ENCODE measurements at regions not wholly inside any gene's neighbourhood (a gene's known extent, or its start where the extent isn't known, plus 50 kb on each side); places are given as distances from the start of the nearest gene placed in this dataset.

DNA sequence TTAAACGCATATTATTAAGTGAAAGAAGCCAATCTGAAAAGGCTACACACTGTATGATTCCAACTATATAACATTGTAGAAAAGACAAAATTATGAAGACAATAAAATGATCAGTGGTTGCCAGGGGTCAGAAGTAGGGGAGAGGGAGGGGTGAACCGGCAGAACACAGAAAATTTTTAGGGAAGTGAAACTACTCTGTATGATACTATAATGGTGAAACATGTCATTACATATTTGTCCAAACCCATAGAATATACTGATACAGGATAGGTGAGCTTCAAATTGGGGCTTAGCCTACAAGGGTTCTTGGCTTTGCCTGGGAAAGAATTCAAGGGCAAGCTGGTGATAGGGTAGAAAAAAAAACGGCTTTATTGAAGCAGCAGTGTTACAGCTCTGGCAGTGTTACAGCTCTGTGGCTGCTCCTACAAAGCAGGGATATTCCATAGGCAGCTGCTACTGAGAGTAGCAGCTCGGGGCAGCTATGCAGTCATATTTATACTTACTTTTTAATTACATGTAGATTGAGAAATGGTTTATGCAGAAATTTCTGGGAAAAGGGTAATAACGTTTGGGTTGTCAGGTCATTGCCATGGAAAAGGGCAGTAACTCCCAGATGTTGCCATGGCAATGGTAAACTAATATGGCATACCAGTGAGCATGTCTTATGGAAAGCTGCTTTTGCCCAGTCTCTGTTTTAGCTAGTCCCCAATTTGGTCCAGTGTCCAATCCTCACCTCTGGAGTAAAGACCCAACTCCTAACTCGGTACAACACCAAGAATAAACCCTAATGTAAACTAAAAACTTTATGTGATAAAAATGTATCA is 125.1 kb upstream of the SLC25A36 start:
- DNase-seq: no peak

DNA sequence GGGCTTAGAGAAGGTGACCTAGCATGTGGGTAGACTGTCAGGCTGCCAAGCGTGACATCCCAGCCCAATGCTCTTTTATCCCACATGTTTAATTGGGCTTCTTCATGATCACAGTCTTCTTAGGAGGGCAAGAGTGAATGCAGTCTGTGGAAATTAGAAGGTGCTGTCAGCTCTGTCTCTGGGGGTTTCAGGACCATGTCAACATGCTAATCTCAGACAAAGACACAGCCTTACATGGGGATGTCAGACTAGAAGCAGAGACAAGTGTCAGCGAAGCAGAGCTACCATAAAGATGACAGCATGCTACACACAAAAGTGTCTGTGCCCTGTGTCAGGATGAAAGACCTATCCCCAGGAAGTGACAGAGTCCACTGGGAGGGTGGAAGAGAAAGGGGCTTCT is 120.1 kb upstream of the SLC25A36 start:
- no peak for DNase-seq

DNA sequence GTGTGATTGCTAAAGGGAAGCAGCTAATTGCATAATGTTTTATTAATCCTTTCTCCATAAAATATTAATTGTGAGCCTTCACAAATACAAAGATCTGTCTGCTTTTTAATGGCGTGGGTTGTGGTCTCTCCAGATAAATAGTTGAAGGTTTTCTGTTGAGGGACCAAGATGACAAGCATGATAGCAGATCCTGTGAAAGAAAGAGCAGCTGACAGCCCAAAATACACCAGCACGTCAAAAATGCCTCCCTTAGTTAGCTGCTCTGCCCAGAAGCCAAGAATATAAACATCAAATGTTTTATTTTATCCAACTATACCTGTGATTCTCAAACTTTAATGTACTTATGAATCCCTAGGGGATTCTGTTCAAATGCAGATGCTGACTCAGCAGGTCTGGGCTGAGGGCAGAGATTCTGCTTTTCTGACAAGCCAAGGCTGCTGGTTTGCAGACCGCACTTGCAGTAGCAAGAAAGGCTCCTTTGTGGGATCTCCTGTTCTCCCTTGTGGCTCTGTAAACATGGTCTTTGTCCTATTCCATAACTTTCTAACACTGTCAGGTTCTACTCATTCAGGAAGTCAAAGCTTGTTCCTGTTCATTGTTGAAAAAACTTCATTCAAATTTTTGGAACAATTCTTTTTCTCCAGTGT is 119.1 kb upstream of the SLC25A36 start:
- no peak for DNase-seq

DNA sequence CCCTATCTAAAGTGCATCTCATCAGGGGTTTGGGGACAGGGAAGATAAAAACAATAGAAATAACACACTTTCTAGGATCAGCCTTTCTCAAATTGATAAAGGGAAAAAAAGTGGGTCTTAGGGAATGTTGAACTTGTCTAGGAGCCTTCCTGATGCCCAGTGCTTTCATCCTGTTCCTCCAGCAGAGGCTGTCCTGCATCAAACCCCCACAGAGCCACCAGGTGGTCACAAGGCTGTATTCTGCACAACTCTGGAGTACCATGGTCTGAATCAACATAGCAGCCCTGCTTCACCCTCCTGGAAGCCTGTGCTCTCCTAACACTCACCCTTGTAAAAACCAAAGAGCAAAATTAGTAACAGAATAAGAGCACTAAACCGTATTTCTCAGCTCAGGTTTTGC is 118.5 kb upstream of the SLC25A36 start:
- no peak for DNase-seq

DNA sequence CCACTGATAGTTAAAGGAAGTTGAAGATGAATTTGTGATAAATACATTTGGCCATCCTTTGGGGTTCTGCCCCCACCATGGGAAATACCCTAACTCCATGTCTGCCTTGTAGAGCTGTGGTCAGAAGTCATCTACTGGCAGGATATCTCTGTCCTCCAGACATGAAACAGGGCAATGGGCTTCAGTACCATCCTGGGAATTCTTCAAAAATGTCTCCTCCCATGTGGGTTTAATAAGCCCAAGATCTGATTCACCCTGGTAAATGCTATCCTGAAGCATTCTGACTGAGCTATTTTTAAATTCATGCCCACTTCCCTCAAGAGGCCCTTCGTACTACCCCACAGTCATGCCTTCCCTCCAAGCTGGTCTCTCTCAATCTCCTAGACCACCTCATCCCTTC is 113.7 kb upstream of the SLC25A36 start:
- no peak for DNase-seq

DNA sequence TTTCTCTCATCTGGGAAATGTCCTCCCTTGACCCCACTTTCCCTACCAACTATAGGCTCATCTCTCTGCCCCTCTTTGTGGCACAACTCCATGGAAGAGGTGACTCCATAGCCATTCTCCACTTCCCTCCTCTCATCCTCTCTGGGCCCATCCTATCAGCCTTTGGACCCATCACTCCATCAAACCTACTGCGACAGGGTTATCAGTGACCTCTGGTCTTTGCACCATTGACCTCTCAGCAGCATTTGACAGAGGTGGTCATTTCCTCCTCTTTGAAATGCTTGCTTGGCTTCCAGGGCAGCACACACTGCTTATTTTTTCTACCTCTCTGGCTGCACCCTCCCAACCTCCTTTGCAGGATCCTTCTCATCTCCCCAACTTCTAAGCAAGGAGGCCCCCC is 113.1 kb upstream of the SLC25A36 start:
- DNase-seq: no peak

DNA sequence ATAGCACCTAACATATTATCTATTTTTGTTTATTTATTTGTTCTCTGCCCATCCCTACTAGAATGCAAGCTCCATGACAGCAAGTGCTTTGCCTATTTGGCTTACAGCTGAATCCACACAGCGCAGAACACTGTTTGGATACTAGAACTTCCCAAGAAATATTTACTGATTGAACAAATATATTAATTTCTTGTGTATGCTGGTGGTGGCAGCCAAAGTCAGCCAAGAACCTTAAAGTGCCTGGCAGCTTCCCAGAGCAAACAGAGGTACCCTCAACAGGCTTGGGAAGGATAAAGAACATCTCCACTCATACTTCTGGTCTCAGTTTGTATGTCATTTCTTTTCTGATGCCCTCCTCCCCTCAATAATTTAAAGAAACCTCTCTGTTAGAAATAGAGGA is 111.8 kb upstream of the SLC25A36 start:
- no peak for DNase-seq

DNA sequence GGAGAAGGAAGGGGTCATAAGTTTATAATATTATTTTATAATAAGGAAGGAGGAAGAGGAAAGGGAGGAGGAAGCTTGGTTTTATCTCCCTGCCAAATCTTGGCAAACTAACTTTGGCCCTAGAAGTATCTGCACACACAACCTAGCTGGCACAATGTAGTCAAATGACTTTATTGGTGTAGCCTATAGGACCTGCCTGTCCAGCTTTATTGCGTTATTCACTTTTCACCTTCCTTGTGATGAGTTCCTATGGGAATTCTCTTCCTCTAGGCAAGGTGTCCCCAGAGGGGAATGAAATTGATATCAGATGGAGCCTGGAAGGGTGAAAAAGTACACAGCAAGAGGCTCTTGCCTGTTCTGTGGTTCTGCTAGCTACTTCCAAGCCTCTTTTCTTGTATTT is 111.2 kb upstream of the SLC25A36 start:
- no peak for DNase-seq

DNA sequence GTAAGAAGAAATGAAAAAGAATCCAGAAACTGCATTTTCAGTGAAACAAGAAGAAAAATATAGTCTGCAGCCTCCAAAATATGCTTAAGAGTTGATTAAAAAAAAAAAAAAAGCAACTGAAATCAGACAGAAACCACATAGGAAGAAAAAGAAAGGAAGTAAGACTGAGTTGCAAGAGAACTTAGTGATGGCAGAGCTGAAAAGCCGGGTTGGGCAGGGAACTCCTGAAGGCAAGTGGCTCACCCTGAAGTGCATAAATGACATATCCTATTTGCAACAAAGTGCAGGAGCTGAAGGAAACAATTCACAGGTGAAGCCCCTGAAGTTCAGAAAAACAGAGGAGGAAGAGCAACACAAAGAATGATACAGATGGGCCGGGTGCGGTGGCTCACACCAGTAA is 108.8 kb upstream of the SLC25A36 start:
- DNase-seq: no peak

DNA sequence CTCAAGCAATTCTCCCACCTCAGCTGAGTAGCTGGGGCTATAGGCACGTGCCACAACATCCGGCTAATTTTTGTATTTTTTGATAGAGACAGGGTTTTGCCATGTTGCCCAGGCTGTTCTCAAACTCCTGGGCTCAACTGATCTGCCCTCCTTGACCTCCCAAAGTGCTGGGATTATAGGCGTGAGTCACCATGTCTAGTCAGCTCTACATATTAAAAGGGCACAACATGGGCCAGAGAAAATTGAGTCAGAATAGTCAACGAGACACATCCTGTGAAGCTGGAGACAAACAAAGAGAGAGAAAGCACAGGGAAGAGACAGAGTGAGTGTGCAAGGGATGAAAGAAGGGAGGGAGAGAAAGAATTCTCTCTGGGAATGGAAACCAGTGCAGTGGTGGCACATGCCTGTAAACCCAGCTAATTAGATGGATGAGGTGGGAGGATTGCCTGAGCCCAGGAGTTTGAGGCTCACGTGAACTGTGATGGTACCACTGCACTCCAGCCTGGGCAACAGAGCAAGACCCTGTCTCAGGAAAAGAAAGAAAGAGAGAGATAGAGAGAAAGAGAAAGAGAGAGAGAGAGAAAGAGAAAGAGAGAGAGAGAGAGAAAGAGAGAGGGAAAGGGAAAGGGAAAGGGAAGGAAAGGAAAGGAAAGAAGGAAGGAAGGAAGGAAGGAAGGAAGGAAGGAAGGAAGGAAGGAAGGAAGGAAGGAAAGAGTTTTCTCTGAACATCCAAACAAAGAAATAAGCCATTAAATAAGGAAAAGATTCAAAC is 107.2 kb upstream of the SLC25A36 start:
- no peak for DNase-seq

DNA sequence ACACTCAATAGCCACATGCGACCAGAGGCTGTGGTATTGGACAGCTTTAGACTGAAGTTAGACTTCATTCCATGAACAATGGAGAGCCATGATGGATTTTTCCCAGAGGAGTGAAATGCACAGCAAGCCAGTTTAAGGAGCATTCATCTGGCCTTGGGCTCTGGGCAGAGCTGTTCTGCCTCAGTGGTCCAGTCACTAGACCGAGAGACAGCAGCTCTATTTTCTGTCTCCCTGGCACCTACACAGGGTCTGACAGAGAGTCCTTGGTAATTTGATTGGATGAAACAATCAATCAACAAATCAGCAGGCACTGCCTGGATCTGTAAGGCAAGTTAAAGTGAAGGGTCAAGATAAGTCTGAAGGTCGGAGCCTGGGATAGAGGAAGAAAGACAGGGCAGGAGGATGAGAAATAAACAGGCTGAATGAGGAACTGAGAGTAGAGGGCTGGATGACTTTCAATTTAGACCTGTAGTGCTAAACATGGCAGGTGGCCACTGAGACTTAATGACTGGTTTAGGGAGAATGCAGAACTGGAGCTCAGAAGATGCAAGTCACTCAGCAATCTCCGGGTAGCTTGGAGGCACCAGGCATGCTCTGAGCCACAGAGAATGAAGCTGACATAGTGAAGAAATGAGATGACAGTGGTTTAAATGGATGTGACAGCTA is 98.5 kb upstream of the SLC25A36 start:
- no peak for DNase-seq

DNA sequence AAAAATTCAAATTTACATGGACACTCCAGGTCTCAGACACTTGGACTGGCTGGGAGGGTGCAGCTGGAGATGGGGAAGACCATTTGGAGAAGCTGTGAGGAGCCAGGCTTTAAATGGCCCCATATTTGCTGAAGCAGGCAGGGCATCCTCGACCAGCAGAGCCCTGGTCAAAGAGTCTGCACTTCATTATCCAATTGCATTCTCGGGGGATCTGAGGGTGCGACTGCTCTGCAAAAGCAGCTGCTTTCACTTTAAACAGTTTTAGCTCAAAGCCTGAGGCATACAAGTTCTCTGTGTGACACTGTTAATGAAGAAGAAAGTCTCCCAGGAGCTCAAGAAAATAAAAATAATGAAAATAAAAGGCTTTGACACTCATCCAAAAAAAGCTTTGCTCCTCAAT is 98.0 kb upstream of the SLC25A36 start:
- no peak for DNase-seq

DNA sequence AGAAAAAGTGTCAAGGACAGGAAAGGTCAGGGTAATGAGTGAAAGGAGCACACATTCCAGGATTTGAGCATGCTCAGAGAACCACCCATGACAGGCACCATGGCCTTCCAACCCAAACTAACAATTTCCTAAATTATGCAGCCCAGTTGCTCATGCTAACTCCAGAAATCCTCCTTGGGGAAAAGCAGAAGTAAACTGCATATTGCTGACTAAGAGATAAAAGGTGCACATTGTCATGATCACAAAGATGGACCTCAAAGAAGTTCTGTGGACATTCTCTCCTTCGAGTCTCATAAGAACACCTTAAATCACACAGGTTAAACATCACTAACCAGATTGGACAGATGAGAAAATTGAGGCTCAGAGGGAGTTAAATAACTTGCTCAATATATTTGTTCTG is 97.6 kb upstream of the SLC25A36 start:
- DNase-seq: no peak

DNA sequence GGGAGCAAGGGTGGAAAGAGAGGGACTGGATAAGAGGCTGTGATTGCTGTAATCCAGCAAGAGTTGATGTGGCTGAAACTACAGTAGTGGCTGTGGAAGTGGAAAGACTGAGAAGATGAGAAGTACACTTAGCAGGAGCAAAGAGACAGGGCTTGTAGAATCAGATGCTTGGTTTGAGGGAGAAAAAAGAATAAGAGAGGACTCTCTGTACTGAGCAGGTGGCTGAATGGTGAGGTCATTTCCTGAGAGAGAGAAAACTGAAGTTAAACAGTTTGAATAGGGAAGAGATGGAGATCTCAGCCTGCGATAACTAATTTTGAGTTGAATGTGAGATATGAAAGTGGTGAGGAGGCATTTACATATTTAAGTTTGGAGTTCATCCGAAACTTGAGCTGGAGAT is 95.8 kb upstream of the SLC25A36 start:
- DNase-seq: no peak

DNA sequence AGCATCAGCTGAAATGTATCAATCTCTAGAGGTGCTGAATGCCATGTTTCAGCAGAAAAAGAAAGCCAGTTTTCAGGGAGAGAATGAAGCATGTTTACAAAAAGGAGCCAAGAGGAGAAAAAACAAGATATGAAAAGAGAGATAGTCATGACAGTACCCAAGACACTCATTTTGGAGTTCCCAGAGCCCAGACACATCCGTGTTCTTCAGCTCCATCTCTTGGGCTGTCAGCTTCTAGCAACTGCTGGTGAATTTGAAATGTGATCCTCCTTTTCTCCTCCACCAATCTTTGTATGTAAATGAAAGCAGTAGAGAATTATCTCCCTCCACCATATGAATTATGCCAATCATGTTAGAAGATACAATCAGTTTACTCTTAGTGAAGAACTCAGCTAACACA is 93.0 kb upstream of the SLC25A36 start:
- DNase-seq: no peak

DNA sequence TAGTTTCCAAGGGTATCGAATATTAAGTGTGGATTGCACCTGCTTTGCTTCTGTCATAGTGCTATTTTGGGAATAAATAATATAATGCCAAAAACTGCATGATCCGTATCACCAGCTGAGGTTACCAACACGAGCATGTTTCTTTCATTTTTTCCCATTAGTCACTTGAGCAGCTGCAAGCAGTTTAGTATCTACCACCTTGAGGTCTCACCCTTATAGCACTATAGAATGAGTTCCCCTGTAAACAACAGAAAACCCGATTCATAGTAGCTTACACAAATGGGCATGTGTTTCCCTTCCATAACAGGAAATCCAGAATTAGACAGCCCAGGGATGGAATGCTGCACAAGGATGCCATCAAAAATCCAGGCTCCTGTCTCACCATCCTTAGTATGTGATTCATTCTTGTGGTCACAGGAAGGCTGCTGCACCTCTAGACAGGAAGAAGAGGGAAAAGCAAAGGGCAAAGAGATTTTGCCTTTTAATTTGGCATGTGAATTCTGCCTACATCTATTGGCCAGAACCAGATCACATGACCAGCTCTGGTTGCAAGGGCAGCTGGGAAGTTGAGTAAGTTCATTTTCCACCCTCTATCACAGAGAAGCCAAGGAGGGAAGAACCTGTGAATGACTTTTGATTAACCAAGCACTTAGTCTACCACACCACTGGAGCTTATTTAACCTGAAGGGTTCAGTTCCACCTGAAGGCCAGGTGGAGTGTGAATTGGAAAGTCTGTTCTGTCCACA is 91.3 kb upstream of the SLC25A36 start:
- no peak for DNase-seq

DNA sequence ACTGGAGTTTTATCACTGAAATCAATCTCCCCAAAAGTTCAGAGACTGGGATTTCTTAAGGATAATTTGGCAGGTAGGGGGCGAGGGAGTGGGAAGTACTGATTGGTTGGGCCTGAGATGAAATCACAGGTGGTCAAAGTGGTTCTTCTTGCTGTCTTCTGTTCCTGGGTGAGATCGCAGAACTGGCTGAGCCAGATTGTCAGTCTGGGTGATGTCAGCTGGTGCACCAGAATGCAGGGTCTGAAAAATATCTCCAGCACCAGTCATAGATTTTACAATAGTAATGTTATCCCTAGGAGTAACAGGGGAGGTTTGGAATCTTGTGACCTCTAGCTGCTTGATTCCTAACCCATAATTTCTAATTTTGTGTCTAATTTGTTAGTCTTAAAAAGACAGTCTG is 86.7 kb upstream of the SLC25A36 start:
- no peak for DNase-seq

DNA sequence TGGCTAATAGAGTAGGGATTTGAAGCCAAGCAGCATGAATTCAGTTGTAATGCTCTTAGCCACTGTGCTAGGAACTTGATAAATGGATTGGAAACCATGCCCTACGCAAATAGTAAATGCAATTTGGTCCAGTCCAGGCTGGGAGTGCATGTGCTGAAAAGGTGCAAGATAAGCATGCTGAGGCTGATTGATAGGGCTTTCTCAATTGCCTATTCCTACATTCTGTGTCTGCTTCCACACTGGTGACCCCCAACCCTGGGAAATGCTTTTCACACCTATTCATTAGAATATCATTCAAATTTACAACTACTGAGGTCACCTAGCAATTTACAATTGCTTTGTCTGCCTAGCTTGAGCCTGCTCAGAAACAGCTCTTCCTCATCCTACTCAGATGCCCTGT is 84.7 kb upstream of the SLC25A36 start:
- DNase-seq: no peak

DNA sequence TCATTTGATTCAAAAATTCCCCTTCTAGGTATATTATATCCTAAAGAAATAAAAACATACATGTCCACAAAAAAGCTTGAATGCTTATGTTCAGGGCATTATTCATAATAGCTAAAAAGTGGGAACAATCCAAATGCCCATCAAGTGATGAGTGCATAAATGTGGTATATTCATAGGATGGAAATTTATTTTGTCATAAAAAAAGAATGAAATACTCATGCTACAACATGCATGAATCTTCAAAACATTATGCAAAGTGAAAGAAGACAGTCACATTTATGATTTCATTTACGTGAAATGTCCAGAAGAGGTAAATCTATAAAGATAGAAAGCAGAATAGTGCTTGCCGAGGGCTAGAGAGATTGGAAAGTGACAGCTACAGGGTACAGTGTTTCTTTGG is 83.6 kb upstream of the SLC25A36 start:
- DNase-seq: no peak

DNA sequence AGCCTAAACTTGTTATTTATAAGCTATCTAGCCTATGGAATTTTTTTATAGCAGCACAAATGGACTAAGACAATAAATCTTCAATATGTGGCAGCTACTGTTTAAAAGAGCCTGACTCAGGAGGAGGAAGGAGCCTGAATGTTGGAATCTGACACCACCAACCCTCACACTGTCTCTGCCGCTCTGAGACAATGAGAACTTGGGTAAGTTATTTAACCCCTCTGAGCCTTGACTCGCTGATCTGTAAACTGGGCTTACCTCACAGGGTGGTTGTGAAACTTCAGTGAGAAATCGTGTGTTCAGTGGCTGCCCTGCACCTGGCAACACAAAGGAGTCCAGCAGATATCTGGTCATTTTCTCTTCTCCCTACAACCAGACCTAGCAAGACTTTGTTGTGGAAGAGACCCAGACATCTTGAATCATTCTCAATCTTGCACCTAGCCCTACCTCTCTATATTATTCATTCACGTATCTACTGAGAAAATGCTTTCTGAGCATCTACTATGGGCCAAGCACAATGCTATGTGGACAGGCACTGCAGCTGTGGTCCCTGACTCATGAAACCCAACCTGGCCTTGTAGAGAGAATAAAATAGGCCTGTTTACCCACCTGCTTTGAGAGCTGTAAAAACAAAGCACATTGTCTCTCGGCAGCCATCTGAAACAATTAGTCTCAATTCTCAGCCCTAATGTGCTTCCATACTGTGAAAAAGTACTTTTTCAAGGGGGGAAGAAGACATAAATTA is 81.9 kb upstream of the SLC25A36 start:
- DNase-seq: no peak

DNA sequence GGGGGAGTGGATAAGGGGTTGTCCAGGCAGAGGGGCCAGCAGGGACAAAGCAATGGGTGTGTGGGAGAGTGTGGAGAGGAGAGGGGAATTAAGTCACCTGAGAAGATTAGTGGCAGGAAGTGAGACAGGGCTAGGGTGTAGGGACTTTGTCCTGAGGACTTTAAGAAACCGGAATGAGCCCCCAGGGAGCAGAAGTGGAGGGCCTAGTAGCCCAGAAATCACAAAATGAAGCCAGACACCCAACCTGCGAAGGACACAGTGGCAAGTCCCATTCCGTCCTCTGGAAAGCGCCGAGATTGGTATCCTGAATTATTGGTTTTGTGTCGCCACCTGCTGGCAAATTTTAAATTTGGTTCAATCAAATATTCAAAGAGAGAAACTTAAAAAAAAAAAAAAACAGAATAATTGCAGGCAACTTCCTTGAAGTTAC is 78.0 kb upstream of the SLC25A36 start:
- DNase-seq: peak; percentile 16

DNA sequence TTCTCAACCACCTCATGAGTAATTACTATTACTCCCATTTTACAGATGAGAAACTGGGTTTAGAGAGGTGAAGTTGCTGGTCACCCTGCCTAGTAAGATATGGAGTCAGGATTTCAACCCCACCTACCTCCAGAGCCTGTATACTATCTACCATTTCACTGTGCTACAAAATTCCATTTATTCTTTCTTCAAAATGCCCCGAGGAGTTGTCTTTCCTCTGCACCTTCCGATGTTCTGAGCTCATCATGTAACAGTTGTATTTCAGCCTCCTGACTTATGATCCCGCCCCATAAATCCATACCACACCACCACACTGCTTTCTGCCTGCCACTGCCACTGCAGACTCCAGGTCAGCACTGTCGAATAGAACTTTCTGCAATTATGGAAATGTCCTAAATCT is 71.3 kb upstream of the SLC25A36 start:
- no peak for DNase-seq

Data from stimulated activated CD4-positive, alpha-beta T cell treated with anti-CD3 and anti-CD28 coated beads, Interleukin-1b, Interleukin-23, amount 100 ng/mL, for 48 hours (primary cell).